ENCODE measurements at regions not wholly inside any gene's neighbourhood (a gene's known extent, or its start where the extent isn't known, plus 50 kb on each side); places are given as distances from the start of the nearest gene placed in this dataset.

GRCh38 chr2:220835583-220835982 lies 736.5 kb downstream of the EPHA4 start:
- no peak for DNase-seq

- no peak for DNase-seq
Measured at GRCh38 chr2:220837226-220837625, 734.9 kb downstream of the EPHA4 start.

- DNase-seq, result no peak
Measured at GRCh38 chr2:220842901-220843665, 729.0 kb downstream of the EPHA4 start.

- no peak for DNase-seq
Measured at GRCh38 chr2:220845766-220846273, 726.3 kb downstream of the EPHA4 start.

GRCh38 chr2:220847006-220847405 lies 725.1 kb downstream of the EPHA4 start:
- no peak for DNase-seq

GRCh38 chr2:220847589-220847988 lies 724.5 kb downstream of the EPHA4 start:
- DNase-seq, result no peak

GRCh38 chr2:220849433-220849832 lies 722.7 kb downstream of the EPHA4 start:
- DNase-seq, result no peak

- no peak for DNase-seq
Measured at GRCh38 chr2:220850116-220850515, 722.0 kb downstream of the EPHA4 start.

GRCh38 chr2:220855296-220855695 lies 716.8 kb downstream of the EPHA4 start:
- DNase-seq, result no peak

- DNase-seq, result no peak
Measured at GRCh38 chr2:220856486-220856885, 715.6 kb downstream of the EPHA4 start.

- no peak for DNase-seq
Measured at GRCh38 chr2:220857368-220857767, 714.7 kb downstream of the EPHA4 start.

GRCh38 chr2:220858101-220858500 lies 714.0 kb downstream of the EPHA4 start:
- no peak for DNase-seq

GRCh38 chr2:220871909-220872308 lies 700.2 kb downstream of the EPHA4 start:
- no peak for DNase-seq

GRCh38 chr2:220876080-220876824 lies 695.9 kb downstream of the EPHA4 start:
- no peak for DNase-seq

- no peak for DNase-seq
Measured at GRCh38 chr2:220877491-220877890, 694.6 kb downstream of the EPHA4 start.

- DNase-seq, result no peak
Measured at GRCh38 chr2:220877897-220878296, 694.2 kb downstream of the EPHA4 start.

- DNase-seq, result no peak
Measured at GRCh38 chr2:220880623-220881596, 691.2 kb downstream of the EPHA4 start.

GRCh38 chr2:220882507-220882906 lies 689.6 kb downstream of the EPHA4 start:
- no peak for DNase-seq

- no peak for DNase-seq
Measured at GRCh38 chr2:220885593-220885992, 686.5 kb downstream of the EPHA4 start.

GRCh38 chr2:220887271-220887870 lies 684.7 kb downstream of the EPHA4 start:
- no peak for DNase-seq

GRCh38 chr2:220887876-220888275 lies 684.2 kb downstream of the EPHA4 start:
- no peak for DNase-seq

- DNase-seq, result no peak
Measured at GRCh38 chr2:220890931-220891330, 681.2 kb downstream of the EPHA4 start.

GRCh38 chr2:220891405-220891804 lies 680.7 kb downstream of the EPHA4 start:
- DNase-seq, result no peak

Data from CD4-positive, alpha-beta T cell treated with Interleukin-17A for 1 hour (primary cell).